OCI-LY3 (cell line): ENCODE measurements at regions not wholly inside any gene's neighbourhood (a gene's known extent, or its start where the extent isn't known, plus 50 kb on each side); places are given as distances from the start of the nearest gene placed in this dataset.

Source experiments
- H2AFZ ChIP-seq: fragments of 200-600, 300-600 bp; shearing (Covaris generic); 2 replicates; pipeline ENCODE4 v1.6.0; 2014; ENCODE audit warnings: antibody characterized with exemption, low read depth, low read length
- H3K27ac ChIP-seq: fragments of 200-600, 300-600 bp; sonication (generic); 2 replicates; pipeline ENCODE4 v1.5.1; 2014; ENCODE audit warnings: mild to moderate bottlenecking, low read length, moderate library complexity, mixed read lengths
- H3K27me3 ChIP-seq: fragments of 200-600, 300-600 bp; sonication (generic); 2 replicates; pipeline ENCODE4 v1.6.1; 2014; ENCODE audit warnings: low read depth, low read length, mixed read lengths
- H3K36me3 ChIP-seq: fragments of 200-600, 300-600 bp; sonication (generic); replicated peaks from 2 replicates; pipeline ENCODE3; 2014; ENCODE audit warnings: low read depth, low read length, mixed read lengths
- H3K4me1 ChIP-seq: fragments of 300-600, 200-600 bp; sonication (generic); 2 replicates; pipeline ENCODE4 v1.6.1; 2014; ENCODE audit warnings: low read length, mixed read lengths
- H3K4me2 ChIP-seq: fragments of 200-600, 300-600 bp; sonication (generic); 2 replicates; pipeline ENCODE4 v1.6.1; 2014; ENCODE audit warnings: low read length, mixed read lengths
- H3K4me3 ChIP-seq: fragments of 300-600, 200-600 bp; sonication (generic); 2 replicates; pipeline ENCODE4 v1.5.1; 2014; ENCODE audit warnings: antibody characterized with exemption, mild to moderate bottlenecking, low read length, moderate library complexity
- H3K79me2 ChIP-seq: fragments of 300-600, 200-600 bp; shearing (Covaris generic); 2 replicates; pipeline ENCODE4 v1.6.1; 2014; ENCODE audit warnings: mild to moderate bottlenecking, low read length, mixed read lengths
- H3K9ac ChIP-seq: fragments of 300-600, 200-600 bp; shearing (Covaris generic); 2 replicates; pipeline ENCODE4 v1.6.0; 2014; ENCODE audit warnings: mild to moderate bottlenecking, low read length, moderate library complexity
- H3K9me3 ChIP-seq: fragments of 200-600, 300-600 bp; shearing (Covaris generic); 2 replicates; pipeline ENCODE4 v1.6.1; 2014; ENCODE audit warnings: low read length, mixed read lengths; ENCODE audit not compliant: insufficient read depth
- H4K20me1 ChIP-seq: fragments of 200-600, 300-600 bp; sonication (generic); 2 replicates; pipeline ENCODE4 v1.6.1; 2016; ENCODE audit warnings: low read length, mixed read lengths; ENCODE audit not compliant: insufficient read depth
- EZH2phosphoT487 ChIP-seq: fragments of 200-600 bp; shearing (Covaris generic); IDR thresholded peaks from 2 replicates; pipeline ENCODE4 v1.6.1; 2018; ENCODE audit warnings: antibody characterized with exemption, mixed run types, low read depth
- TF ChIP-seq, protein P1 (sequence below): fragments of 200-600, 300-600 bp; sonication (generic); IDR thresholded peaks from 2 replicates; pipeline ENCODE4 v1.5.1; 2014; ENCODE audit warnings: antibody characterized with exemption, low read length, low read depth

DNA sequence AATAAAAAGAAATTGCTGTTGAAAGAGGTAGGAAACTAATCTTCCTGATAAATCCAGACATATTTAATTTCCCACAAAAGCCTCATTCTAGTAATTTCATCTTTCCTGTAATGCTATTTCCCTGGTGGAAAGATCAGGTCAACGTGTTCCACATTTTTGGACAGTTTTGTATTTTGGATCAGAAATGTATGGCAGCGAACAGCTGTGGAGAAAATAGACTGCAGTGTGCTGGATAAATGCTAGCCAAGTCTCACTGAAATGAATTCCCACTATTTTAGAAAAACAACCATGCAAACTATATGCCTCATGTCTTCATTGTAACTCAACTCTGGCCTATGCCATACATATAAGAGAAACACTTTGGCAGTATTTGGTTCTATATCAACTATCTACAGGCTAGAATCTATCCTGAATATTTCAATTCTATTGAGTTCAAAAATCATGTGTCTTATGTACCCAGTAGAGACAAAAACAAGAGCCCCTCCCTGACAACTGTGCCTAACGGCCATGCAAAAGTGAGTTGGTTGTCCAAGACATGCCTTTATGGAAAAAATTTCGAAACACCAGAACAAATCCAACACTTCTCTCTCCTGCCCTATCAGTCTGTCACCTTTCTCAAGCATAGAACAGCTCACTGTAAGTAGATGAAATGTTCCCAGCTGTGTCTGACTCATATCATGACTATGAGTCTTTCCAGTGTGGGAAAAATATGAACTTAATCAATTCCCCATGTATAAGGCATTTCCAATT is 191.3 kb upstream of the NREP start:
- H2AFZ ChIP-seq, result no peak overlapping the region
- H3K79me2 ChIP-seq, result no peaks in the 10 kb centered on the region
- peaks cover 4% of the 10 kb centered on the region for H3K4me1 ChIP-seq
- H3K27ac ChIP-seq, result no peak overlapping the region
- no peak overlapping the region for H3K9ac ChIP-seq
- no peak overlapping the region for H3K4me3 ChIP-seq
- no peak overlapping the region for H3K4me2 ChIP-seq
- no peaks in the 10 kb centered on the region for H3K27me3 ChIP-seq
- H4K20me1 ChIP-seq, result no peaks in the 10 kb centered on the region
- no peaks in the 10 kb centered on the region for H3K9me3 ChIP-seq
- TF ChIP-seq EZH2phosphoT487, result no peak
- TF ChIP-seq, protein P1, sequence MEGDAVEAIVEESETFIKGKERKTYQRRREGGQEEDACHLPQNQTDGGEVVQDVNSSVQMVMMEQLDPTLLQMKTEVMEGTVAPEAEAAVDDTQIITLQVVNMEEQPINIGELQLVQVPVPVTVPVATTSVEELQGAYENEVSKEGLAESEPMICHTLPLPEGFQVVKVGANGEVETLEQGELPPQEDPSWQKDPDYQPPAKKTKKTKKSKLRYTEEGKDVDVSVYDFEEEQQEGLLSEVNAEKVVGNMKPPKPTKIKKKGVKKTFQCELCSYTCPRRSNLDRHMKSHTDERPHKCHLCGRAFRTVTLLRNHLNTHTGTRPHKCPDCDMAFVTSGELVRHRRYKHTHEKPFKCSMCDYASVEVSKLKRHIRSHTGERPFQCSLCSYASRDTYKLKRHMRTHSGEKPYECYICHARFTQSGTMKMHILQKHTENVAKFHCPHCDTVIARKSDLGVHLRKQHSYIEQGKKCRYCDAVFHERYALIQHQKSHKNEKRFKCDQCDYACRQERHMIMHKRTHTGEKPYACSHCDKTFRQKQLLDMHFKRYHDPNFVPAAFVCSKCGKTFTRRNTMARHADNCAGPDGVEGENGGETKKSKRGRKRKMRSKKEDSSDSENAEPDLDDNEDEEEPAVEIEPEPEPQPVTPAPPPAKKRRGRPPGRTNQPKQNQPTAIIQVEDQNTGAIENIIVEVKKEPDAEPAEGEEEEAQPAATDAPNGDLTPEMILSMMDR, result no peak
- H3K36me3 ChIP-seq, result no peaks in the 10 kb centered on the region

- H3K9ac ChIP-seq, result no peak overlapping the region
- no peaks in the 10 kb centered on the region for H3K27me3 ChIP-seq
- no peak overlapping the region for H3K27ac ChIP-seq
- no peaks in the 10 kb centered on the region for H3K79me2 ChIP-seq
- no peak overlapping the region for H3K4me3 ChIP-seq
- TF ChIP-seq EZH2phosphoT487, result no peak
- TF ChIP-seq, protein P1, result no peak
- H3K4me1 ChIP-seq, result peaks cover 18% of the 10 kb centered on the region
- no peaks in the 10 kb centered on the region for H3K36me3 ChIP-seq
- no peak overlapping the region for H2AFZ ChIP-seq
- H3K4me2 ChIP-seq, result no peak overlapping the region
- no peaks in the 10 kb centered on the region for H4K20me1 ChIP-seq
- H3K9me3 ChIP-seq, result no peaks in the 10 kb centered on the region
Observed at GRCh38 chr5:111946556-111946955, 189.6 kb upstream of the NREP start.

GRCh38 chr5:111945535-111945934 is 188.5 kb upstream of the NREP start:
- Histone ChIP-seq H2AFZ (no peak overlapping the region), H3K27ac (no peak overlapping the region), H3K36me3 (no peaks in the 10 kb centered on the region), H3K4me2 (no peak overlapping the region), H3K79me2 (no peaks in the 10 kb centered on the region), H3K9me3 (no peaks in the 10 kb centered on the region), H3K4me3 (no peak overlapping the region), H3K9ac (no peak overlapping the region), H4K20me1 (no peaks in the 10 kb centered on the region), H3K27me3 (no peaks in the 10 kb centered on the region), H3K4me1 (peaks cover 18% of the 10 kb centered on the region)
- TF ChIP-seq EZH2phosphoT487, result no peak
- TF ChIP-seq, protein P1, result no peak

GRCh38 chr5:111942661-111943401 is 185.8 kb upstream of the NREP start:
- H3K79me2 ChIP-seq, result no peaks in the 10 kb centered on the region
- no peak overlapping the region; the same call in 1 of the 2 replicates for H3K27ac ChIP-seq
- H3K9me3 ChIP-seq, result no peaks in the 10 kb centered on the region
- TF ChIP-seq, protein P1, result no peak
- no peak for TF ChIP-seq EZH2phosphoT487
- H3K4me2 ChIP-seq, result peak overlapping the region; percentile 40
- no peak overlapping the region for H2AFZ ChIP-seq
- H3K9ac ChIP-seq, result no peak overlapping the region
- peaks cover 18% of the 10 kb centered on the region for H3K4me1 ChIP-seq
- no peaks in the 10 kb centered on the region for H3K27me3 ChIP-seq
- no peaks in the 10 kb centered on the region for H4K20me1 ChIP-seq
- H3K36me3 ChIP-seq, result no peaks in the 10 kb centered on the region
- no peak overlapping the region for H3K4me3 ChIP-seq
